ENCODE measurements at regions not wholly inside any gene's neighbourhood (a gene's known extent, or its start where the extent isn't known, plus 50 kb on each side); places are given as distances from the start of the nearest gene placed in this dataset.
A peak's percentile ranks its signal among the peaks of the same experiment; 100 is the strongest.

DNA sequence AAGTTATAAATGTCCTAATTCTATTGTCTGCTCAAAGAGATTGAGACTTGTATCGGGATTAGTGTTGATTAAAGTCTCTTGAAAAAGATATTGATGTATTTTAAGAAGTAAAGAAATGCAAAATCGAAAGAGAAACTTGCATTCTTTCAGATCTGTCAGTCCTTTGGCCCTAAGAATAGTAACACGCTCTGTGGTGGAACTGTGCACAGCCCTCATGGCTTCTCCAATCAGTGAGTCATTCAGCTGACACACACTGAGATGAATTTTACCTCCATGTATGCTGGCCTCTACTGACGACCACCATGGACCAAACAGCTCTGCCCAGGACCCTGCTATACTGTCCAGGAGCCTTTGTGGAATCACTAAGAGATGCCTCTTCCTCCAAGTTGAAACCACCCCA, 232.4 kb downstream of the ESM1 start:
- no peak for DNase-seq (ENCODE audit: extremely low read depth, low read depth)
- TF ChIP-seq, protein P1, sequence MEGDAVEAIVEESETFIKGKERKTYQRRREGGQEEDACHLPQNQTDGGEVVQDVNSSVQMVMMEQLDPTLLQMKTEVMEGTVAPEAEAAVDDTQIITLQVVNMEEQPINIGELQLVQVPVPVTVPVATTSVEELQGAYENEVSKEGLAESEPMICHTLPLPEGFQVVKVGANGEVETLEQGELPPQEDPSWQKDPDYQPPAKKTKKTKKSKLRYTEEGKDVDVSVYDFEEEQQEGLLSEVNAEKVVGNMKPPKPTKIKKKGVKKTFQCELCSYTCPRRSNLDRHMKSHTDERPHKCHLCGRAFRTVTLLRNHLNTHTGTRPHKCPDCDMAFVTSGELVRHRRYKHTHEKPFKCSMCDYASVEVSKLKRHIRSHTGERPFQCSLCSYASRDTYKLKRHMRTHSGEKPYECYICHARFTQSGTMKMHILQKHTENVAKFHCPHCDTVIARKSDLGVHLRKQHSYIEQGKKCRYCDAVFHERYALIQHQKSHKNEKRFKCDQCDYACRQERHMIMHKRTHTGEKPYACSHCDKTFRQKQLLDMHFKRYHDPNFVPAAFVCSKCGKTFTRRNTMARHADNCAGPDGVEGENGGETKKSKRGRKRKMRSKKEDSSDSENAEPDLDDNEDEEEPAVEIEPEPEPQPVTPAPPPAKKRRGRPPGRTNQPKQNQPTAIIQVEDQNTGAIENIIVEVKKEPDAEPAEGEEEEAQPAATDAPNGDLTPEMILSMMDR (IDR thresholded peaks at IDR 0.05; ENCODE audit: low read depth, low read length), result no peak

DNA sequence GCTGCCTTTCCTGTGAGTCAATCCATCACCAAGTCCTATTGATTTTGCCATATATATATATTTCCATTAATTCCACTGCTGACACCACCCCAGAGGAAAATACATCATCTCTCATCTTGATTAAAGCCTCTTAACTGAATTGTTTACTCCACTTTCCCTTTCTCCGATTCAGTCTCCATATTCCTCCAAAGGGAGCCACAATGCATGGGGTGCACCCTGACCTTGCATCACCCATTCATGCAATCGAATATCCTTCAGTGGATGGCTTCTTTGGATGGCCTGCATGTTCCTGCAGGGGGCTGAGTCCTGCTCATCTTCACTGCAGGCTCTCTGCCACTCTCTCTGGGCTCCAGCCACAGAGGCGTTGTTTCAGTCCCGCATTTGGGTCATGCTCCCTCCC, 231.0 kb downstream of the SNX18 start:
- DNase-seq (ENCODE audit: extremely low read depth, low read depth), result no peak
- TF ChIP-seq, protein P1 (IDR thresholded peaks at IDR 0.05; ENCODE audit: low read depth, low read length), result no peak

DNA sequence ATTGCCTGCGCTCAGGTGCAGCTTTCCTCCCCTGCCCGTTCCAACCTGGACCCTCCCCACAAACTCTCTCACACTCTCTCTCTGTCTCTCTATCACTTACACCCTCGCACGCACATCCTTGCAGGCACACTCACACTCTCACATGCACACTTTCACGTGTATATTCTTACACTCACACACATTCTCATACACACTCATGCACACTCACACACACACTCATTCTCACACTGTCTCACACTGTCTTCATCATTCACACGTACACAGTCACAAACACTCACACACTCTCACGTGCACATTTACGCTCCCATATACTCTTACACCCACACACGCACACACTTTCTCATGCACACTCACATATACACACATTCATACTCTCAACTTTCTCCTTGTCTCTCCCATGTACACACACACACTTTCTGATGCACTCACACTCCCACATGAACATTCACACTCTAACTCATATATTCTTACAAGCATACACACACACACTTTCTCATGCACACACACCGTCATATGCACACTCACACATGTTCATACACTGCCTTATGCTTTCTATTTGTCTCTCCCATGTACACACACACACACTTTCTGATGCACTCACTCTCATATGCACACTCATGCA, 229.3 kb downstream of the SNX18 start:
- TF ChIP-seq, protein P1 (IDR thresholded peaks at IDR 0.05; ENCODE audit: low read depth, low read length), result no peak
- no peak for DNase-seq (ENCODE audit: extremely low read depth, low read depth)

DNA sequence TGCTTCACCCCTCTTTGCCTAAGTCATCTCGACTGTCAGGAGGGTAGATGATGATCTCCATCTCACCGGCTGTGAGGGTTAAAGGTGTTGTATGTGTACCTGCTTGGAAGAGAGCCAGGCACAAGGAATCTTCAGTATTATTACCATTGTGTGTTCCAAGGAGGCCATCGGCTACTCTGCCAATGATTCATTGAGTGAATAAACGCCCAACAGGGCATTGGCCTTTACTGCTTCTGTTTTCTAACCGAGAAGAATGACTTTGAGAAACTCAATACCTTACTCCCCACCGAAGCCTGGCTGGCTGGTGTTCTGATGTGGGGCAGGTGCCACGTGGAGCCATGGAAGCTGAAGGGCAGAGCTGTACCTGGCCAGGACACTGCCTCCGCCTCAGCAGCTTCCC, 228.8 kb downstream of the SNX18 start:
- TF ChIP-seq, protein P1 (IDR thresholded peaks at IDR 0.05; ENCODE audit: low read depth, low read length), result no peak
- no peak for DNase-seq (ENCODE audit: extremely low read depth, low read depth)

DNA sequence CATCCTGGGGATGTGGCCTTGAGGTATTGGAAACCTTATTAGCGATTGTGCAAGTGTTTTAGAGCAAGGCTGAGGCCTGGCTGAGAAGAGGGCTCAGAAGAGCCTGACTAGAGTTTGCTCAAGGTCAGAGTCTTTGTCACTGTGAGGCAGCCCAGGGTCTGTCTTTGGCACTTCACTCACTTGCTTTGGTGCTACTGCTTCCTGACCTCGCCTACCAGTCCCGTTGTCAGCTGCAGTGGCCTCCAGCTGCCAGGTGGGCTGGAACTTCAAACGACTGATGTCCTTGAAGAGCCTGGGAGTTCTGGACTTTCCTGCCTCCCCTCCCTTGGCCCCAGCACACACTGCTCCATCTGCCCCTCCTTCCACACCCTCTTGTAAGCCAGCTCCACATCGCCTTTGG, 228.0 kb downstream of the SNX18 start:
- DNase-seq (ENCODE audit: extremely low read depth, low read depth), result no peak
- TF ChIP-seq, protein P1 (IDR thresholded peaks at IDR 0.05; ENCODE audit: low read depth, low read length), result no peak

DNA sequence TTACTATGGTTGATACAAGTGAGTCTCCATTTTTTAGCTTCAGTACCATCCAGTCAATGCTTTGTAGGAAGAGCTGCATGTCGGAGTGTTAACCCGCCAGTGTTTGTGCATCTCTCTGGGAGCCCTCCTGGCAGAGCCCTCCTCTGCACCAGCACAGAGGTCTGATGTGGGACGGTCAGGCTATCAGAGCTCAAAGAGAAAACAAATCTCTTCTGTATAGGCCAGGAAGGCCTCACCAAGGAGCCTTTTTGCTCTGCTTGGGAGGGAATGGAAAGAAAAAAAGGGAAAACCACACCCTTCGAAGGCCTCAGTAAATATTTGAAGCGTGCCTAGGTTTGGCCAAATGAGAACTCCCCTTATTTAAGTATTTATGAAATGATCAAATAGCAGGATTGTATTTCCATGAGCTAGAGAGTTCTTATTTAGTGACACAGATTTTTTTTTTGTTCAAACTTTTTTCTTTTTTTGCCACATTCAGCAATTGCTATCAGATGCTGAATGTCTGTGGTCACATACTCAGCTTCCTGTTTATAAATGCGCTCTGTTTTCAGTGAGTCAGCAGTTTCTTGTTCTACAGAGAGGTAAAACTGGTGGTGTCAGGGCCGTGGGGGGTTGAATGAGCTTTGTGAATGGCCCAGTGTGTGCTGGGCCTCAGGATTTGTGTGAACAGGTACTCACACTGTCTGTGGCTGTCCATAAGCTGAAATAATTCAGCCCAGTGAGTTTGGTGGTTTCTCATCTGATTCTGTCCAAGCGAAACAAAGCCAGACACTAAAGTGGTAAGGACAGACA, 226.6 kb downstream of the SNX18 start:
- TF ChIP-seq, protein P1 (IDR thresholded peaks at IDR 0.05; ENCODE audit: low read depth, low read length), result no peak
- peak; percentile 97 for DNase-seq (ENCODE audit: extremely low read depth, low read depth)

DNA sequence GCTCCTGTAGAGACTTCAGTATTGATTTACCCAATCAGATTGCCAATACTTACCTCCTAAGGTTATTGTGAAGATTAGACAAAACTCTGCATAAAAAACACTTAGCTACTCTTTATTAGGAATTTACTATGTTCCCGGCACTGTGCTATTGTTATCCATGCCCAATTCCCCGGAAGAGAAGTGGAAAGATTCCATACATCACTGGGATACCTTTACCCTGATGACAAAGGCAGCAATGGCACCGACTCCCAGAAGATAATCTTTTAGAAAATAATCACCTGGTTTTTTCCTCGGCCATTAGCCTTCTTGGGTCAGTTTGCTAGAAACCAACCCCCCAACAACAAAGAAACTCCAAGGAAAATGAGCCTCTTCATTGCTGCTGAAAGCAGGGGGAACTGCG, 226.0 kb downstream of the SNX18 start:
- DNase-seq (ENCODE audit: extremely low read depth, low read depth), result no peak
- TF ChIP-seq, protein P1 (IDR thresholded peaks at IDR 0.05; ENCODE audit: low read depth, low read length), result no peak
